Astrocyte (in vitro differentiated cells and primary cell): ENCODE measurements at regions not wholly inside any gene's neighbourhood (a gene's known extent, or its start where the extent isn't known, plus 50 kb on each side); places are given as distances from the start of the nearest gene placed in this dataset.

Source experiments
- EZH2 ChIP-seq: IDR thresholded peaks from 2 replicates; pipeline ENCODE4 v1.6.1; 2012; ENCODE audit warnings: mild to moderate bottlenecking, low read length, inconsistent platforms; ENCODE audit not compliant: insufficient read depth
- TF ChIP-seq, protein P1 (sequence below): IDR thresholded peaks from 2 replicates; pipeline ENCODE4 v1.5.1; 2011; ENCODE audit warnings: low read depth, mild to moderate bottlenecking, inconsistent platforms, low read length, moderate library complexity; ENCODE audit not compliant: insufficient read depth

DNA sequence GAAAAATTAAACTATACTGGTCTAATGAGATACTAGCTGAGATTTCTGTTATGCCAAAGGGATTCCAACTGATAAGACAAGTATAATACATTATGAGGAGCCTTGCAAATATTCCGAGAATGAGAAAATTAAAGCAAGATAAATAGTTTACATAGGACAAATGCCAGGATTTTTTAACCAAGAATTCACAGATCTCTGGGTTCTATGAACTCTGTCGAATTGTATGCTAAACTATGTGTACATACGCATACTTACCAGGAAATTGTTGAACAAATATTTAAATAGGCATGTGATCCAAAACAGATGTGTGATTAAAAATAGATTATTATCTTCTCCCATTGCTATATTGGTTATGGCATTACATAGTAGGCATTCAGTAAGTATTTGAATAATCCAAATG, 616.6 kb downstream of the GABRG2 start:
- TF ChIP-seq, protein P1, sequence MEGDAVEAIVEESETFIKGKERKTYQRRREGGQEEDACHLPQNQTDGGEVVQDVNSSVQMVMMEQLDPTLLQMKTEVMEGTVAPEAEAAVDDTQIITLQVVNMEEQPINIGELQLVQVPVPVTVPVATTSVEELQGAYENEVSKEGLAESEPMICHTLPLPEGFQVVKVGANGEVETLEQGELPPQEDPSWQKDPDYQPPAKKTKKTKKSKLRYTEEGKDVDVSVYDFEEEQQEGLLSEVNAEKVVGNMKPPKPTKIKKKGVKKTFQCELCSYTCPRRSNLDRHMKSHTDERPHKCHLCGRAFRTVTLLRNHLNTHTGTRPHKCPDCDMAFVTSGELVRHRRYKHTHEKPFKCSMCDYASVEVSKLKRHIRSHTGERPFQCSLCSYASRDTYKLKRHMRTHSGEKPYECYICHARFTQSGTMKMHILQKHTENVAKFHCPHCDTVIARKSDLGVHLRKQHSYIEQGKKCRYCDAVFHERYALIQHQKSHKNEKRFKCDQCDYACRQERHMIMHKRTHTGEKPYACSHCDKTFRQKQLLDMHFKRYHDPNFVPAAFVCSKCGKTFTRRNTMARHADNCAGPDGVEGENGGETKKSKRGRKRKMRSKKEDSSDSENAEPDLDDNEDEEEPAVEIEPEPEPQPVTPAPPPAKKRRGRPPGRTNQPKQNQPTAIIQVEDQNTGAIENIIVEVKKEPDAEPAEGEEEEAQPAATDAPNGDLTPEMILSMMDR = no peak
- TF ChIP-seq EZH2 = no peak
